Mucosa of descending colon (tissue), 3 donors: ENCODE measurements at regions not wholly inside any gene's neighbourhood (a gene's known extent, or its start where the extent isn't known, plus 50 kb on each side); places are given as distances from the start of the nearest gene placed in this dataset.

ENCODE experiments used
- ATAC-seq: fragments of 200-7000 bp; cut with Tn5 transposase; one replicate; pipeline ENCODE4 v1.9.1; 2020; ENCODE audit warnings: mild to moderate bottlenecking, moderate library complexity
- DNase-seq, 3 donors: peaks; one replicate each; pipeline ENCODE4 v3.0.0-alpha.2; 2020
- H3K36me3 ChIP-seq: fragments of 200-600 bp; one replicate; pipeline ENCODE4 v1.8.0; 2021; ENCODE audit warnings: low read depth, mild to moderate bottlenecking
- H3K4me1 ChIP-seq: fragments of 200-600 bp; one replicate; pipeline ENCODE4 v1.8.0; 2021; ENCODE audit warnings: low read depth, mild to moderate bottlenecking
- H3K4me3 ChIP-seq: fragments of 200-600 bp; one replicate; pipeline ENCODE4 v1.8.0; 2021; ENCODE audit warnings: mild to moderate bottlenecking
- H3K9me3 ChIP-seq: fragments of 200-600 bp; one replicate; pipeline ENCODE4 v1.8.0; 2021; ENCODE audit warnings: mild to moderate bottlenecking
- intact Hi-C, 2 donors: fragments of 100-400 bp; cut with DNase I in 1 of 2; cut with micrococcal nuclease in 1 of 2; formaldehyde crosslinking; loops; one replicate each; pipeline versions ENCODE4 v1.11.0 to v1.11.1; 2022; cut with DNase I, micrococcal nuclease
- TF ChIP-seq, protein P1 (sequence below): fragments of 200-600 bp; IDR thresholded peaks from one replicate; pipeline ENCODE4 v1.8.0; 2022; ENCODE audit warnings: antibody characterized with exemption, mild to moderate bottlenecking
- donor health status: DM: no; HTN: no; CAD: no; lungs with moderate emphysema.
- donor health status: DM: no; HTN: no; CAD: no.
- donor health status: DM: no; HTN: yes; CAD: no.

DNA sequence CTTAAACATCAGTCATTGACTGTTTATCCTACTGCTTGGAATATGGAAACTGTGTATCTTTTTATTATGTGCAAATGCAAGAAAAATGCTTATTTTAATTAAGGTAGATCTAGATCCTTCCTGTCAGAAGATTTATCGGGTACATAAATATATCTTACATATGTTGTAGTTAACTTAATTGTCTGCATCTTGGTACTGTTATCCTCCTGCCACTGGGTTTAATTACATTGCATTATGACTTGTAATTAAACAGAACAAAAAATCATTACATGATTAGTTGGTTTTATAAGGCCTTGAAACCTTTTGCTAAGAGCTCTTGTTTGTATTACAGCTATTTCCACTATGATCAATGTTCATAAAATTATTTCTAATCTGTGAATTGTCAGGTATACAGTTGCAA, 211.2 kb downstream of the PTGER3 start:
- no peaks in the 10 kb centered on the region for H3K4me1 ChIP-seq
- no peak for DNase-seq
- peaks cover 3% of the 10 kb centered on the region for H3K9me3 ChIP-seq
- TF ChIP-seq, protein P1, sequence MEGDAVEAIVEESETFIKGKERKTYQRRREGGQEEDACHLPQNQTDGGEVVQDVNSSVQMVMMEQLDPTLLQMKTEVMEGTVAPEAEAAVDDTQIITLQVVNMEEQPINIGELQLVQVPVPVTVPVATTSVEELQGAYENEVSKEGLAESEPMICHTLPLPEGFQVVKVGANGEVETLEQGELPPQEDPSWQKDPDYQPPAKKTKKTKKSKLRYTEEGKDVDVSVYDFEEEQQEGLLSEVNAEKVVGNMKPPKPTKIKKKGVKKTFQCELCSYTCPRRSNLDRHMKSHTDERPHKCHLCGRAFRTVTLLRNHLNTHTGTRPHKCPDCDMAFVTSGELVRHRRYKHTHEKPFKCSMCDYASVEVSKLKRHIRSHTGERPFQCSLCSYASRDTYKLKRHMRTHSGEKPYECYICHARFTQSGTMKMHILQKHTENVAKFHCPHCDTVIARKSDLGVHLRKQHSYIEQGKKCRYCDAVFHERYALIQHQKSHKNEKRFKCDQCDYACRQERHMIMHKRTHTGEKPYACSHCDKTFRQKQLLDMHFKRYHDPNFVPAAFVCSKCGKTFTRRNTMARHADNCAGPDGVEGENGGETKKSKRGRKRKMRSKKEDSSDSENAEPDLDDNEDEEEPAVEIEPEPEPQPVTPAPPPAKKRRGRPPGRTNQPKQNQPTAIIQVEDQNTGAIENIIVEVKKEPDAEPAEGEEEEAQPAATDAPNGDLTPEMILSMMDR: no peak
- H3K36me3 ChIP-seq: no peaks in the 10 kb centered on the region
- no peak overlapping the region for H3K4me3 ChIP-seq
- ATAC-seq: no peak
- intact Hi-C loops: no loop called here

DNA sequence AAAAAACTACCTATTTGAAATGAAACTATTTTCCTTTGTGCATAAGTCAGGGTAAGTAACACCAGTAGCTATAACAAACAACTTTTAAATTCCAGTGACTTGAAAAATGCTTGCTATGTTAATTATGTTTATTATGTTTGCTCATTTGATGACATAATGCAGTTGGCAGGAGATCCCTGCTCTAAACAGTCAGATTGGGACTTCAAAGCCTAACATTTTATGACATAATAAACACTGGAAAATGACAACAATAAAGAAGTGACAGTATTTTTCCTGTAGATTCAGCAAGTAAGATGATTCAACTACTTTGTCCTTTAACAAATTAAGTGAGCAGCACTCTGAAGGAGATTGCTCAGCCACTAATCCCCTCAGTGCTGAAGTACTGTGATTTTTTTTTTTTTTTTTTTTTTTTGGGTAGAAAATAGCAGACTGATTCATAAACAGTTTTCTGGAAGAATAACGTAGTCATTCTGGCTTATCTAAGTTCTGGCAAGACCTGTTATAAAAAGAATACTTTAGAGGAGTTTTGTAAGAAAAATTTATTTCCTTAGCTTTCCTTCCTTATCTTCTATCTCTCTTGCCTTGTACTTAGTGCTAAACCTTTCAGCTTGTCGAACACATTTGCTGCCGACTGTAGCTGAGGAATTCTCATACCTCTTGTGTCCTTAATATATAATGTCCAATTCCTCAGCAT, 207.2 kb downstream of the PTGER3 start:
- Histone ChIP-seq H3K4me3 (no peak overlapping the region), H3K9me3 (no peaks in the 10 kb centered on the region), H3K4me1 (no peaks in the 10 kb centered on the region), H3K36me3 (no peaks in the 10 kb centered on the region)
- TF ChIP-seq, protein P1: no peak
- DNase-seq (no peak), ATAC-seq (no peak)
- intact Hi-C loops: no loop called here

DNA sequence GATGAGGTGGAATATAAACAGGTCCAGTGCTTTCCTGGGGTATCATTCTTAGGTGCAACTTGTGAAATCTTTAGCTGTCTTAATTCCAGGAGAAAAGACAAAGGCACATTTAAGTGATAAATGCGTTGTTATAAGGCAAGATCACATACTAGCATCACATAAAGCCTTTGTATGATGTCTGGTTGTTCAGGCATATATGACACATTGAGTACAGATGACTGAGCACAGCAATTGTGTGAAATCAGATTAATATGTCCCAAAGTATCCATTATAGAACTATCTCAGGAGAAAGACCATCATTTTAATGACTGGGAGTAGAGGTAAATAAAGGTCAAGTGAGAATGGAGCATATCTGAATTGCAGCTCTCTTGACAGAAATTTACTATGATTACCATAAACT, 205.1 kb downstream of the PTGER3 start:
- Histone ChIP-seq H3K9me3 (no peaks in the 10 kb centered on the region), H3K36me3 (no peaks in the 10 kb centered on the region), H3K4me1 (no peaks in the 10 kb centered on the region), H3K4me3 (no peak overlapping the region)
- TF ChIP-seq, protein P1: no peak
- DNase-seq: no peak
- intact Hi-C loops: no loop called here
- no peak for ATAC-seq

DNA sequence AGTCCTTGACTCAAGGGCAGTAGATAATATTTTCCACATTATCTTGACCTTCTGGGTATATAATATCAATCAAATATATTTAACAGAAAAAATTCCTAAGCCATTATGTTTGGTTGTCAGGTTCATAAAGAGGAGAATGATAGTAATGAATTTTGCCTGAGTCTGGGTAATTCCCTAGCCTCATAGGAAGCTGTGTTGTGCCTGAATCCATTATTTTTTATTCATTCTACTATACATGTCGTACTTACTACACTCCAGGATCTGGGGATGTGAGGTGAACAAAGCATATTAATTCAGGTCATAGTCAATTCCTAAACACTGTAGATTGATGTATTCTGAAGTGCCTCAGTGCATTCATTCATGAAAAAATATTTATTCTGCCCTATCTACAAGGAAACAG, 204.2 kb downstream of the PTGER3 start:
- H3K4me3 ChIP-seq: no peak overlapping the region
- TF ChIP-seq, protein P1: no peak
- ATAC-seq (no peak), DNase-seq (no peak)
- H3K36me3 ChIP-seq: no peaks in the 10 kb centered on the region
- H3K4me1 ChIP-seq: no peaks in the 10 kb centered on the region
- intact Hi-C loops: no loop called here
- H3K9me3 ChIP-seq: no peaks in the 10 kb centered on the region

DNA sequence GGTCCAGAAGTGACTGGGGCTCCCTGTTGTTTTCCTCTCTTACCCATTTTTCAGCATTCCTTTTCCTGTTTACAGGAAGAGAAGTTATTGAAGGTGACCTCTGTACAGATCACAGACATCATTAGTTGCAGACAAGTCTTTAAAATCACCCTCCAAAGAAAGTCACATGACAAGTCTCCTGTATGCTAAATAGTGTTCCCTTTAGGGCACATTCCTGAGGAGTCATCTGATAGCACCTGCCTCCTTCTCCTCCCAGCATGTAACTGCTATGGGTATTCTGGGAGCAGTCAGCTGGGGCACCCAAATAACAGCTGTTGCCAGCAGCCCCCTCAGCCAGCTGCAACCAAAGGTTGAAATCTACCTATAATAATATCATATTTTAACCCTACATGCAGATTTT, 200.6 kb downstream of the PTGER3 start:
- Histone ChIP-seq H3K36me3 (no peaks in the 10 kb centered on the region), H3K9me3 (no peaks in the 10 kb centered on the region), H3K4me3 (no peak overlapping the region), H3K4me1 (no peaks in the 10 kb centered on the region)
- TF ChIP-seq, protein P1: no peak
- DNase-seq (no peak), ATAC-seq (no peak)
- intact Hi-C loops: no loop called here

DNA sequence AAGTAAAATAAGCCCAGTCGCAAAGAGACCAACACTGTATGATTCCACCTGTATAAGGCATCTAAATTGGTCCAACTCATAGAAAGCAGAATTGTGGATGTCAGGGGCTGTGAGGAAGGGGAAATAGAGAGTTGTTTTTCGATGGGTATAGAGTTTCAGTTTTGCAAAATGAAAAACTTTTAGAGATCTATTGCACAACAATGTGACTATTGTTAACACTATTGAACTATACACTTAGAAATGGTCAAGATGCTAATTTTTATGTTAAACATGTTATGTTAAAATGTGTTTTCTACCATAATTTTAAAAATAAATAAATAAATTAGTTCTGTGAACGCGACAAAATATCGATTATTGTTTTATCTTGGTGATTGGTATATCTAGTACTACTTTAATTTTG, 192.4 kb downstream of the PTGER3 start:
- Histone ChIP-seq H3K9me3 (no peaks in the 10 kb centered on the region), H3K4me1 (no peaks in the 10 kb centered on the region), H3K4me3 (no peak overlapping the region), H3K36me3 (no peaks in the 10 kb centered on the region)
- TF ChIP-seq, protein P1: no peak
- ATAC-seq (no peak), DNase-seq (no peak)
- intact Hi-C loops: no loop called here
